ENCODE measurements at regions not wholly inside any gene's neighbourhood (a gene's known extent, or its start where the extent isn't known, plus 50 kb on each side); places are given as distances from the start of the nearest gene placed in this dataset.

DNA sequence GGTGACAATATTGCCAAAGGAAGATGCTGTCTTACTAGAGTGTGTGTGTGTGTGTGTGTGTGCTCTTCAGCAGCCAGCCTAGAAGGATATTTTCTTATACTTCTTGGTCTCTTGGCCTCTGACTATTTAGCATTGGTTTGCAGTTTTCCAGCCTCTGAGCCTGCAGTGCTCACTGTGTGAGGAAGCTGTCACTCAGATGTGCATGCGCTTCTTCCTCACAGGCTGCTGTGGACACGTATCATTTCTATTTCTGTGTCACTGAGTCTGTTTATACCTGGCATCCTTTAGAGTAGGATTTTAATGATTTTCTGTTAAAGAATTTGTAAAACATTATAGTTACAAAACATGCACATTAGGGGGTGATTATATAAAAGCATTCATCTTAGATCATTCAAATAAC lies 83.3 kb downstream of the ALDH8A1 start:
- no peak for DNase-seq

DNA sequence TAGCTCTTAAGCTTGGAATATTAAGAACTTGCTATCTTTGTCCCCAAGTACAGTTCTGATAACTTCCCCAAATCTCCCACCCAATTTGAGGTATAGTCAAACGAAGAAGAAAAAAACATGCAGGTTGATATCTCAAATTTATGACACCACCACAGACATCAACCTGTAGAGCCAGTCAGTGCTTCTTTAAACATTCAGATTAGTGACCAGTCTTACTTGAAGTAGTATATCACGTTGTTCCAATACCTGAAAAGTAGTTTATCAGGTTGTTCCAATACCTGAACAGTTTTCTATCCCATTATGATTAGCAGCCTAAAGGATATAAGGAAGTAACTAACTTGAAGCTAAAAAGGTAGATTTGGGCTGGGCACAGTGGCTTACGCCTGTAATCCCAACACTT lies 85.3 kb downstream of the ALDH8A1 start:
- no peak for DNase-seq

DNA sequence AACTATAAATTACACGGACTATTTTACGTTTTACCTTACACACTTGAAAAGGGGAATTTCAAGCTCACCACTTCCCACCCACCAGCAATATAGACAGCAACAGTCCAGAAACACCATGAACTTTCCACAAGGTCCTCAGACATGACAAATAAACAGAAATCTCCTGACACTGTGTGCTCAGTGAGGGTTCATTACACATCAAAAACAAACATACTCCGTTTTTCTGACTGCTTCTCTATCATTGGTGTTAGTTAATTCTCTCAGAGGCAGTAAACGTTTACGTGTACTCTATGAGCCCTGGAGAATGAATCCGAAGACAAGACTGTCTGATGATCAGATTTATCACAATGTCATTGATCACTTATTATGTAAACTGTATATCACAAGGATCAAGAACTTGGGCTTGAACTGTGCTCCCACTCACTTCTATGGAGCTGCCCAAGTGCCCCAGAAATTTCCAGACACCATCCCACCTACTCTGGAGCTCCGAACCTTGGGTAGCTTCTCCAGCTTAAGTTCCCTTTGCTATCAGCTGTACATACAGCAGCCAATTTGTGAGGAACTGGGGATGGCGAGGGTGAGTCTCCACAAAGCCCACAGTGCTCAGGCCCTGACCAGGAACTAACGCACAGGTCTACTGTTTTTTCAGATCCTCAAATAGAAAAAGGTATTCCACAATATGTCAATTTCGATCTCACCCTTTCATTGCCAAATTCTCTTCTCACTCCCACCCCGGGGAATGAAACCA lies 86.0 kb downstream of the ALDH8A1 start:
- DNase-seq: no peak

DNA sequence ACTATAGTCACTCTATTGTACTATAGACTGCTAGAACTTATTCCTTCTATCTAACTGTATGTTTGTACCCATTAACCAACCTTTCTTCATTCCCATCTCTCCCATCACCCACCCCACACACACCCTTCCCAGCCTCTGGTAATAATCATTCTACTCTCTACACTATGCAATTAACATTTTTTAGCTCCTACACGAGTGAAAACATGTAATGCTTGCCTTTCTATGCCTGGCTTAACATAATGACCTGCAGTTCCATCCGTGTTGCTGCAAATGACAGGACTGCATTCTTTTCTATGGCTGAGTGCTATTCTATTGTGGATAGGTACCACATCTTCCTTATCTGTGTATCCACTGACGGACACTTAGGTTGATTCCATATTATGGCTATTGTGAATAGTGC lies 95.5 kb downstream of the ALDH8A1 start:
- DNase-seq: no peak

DNA sequence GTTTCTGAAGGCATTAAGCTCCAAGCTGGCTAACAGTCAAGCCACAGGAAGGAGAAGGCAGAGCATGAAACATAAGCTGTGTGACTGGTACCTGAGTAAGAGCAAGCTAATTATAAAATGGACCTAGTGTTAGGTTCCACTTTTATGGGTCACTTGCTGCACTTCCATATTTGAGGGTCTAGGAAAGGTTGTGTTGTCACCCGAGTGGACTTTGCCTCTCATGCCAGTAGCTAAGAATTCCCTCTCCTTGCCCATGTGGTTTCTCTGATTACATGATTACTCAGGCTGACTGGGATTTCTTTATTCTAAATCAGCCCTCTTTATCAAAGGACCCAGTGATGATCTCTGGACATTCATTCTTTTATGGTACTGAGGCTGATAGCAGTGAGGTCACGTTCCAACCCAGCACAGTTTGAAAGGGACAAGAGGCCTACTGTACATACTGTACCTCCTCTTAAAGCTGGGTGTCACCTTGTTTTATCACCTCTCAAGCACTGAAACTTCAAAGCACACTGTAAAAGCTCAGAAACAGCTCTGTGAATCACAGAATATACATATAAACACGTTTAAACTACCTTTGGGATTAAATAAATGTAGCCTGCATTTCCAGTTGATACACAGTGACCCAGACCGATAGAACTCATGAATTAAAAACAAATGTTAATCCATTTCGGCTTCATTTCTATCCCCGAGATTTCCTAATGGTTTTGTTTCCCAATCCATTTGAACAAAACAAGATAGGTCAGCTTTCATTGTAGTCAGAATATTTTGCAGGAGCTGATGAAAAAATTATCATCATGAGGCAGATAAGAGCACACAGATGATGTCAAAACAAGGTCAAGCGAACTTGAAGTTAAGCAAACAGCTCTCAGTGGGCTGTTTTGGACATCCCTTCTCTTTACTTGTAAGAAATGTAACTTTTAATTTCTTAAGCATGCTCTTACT lies 96.5 kb downstream of the ALDH8A1 start:
- no peak for DNase-seq

GRCh38 chr6:134851548-134851947 lies 98.4 kb downstream of the ALDH8A1 start:
- no peak for DNase-seq

DNA sequence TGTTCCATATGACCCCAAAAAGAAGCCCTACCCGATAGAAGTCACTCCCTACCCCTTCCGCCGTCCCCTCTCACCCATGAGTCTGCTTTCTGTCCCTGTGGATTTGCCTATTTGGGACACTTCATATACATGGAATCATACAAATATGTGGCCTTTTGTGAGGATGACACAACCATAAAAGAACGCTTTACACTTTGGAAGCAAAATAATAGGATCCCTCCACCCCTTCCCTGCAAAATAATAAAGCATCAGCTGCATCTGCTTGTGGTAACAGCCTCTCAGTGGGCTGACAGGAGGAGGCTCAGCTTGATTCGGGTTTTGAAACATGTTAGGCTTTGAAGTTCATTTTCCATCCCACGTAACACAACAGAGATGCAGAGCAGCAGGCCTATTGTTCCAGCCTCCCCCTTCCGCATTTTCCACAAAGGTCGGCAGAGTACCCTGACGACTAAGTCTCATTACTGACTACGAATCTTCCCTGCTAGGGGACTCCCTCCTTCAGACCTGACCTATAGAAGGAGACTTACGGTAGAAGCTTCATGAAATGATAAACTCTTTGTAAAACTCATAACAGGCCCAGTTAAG lies 99.1 kb downstream of the ALDH8A1 start:
- DNase-seq: no peak

- no peak for DNase-seq
These were observed 99.9 kb downstream of the ALDH8A1 start for GRCh38 chr6:134849920-134850447.

GRCh38 chr6:134848076-134848475 lies 101.8 kb downstream of the ALDH8A1 start:
- no peak for DNase-seq

GRCh38 chr6:134846865-134847264 lies 103.0 kb downstream of the ALDH8A1 start:
- no peak for DNase-seq

GRCh38 chr6:134846031-134846430 lies 103.9 kb downstream of the ALDH8A1 start:
- no peak for DNase-seq

DNA sequence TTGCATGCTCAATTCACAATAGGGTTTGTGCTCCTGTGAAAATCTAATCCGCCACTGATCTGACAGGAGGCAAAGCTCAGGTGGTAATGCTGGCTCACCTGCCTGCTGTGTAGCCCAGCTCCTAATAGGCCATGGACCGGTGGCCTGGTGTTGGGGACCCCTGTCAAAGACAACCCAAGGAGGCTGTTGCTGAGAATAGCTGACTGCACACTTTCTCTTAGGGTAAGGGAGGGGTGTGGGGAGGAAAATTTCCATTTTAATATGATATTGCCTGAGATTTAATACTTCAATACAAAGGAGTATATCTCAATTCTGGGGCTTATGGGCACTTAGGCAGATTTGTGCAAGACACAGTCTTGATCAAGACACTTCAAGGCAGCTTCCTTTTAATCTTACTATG lies 105.8 kb downstream of the ALDH8A1 start:
- no peak for DNase-seq

- DNase-seq: no peak
These were observed 109.6 kb downstream of the ALDH8A1 start for GRCh38 chr6:134840086-134840867.

DNA sequence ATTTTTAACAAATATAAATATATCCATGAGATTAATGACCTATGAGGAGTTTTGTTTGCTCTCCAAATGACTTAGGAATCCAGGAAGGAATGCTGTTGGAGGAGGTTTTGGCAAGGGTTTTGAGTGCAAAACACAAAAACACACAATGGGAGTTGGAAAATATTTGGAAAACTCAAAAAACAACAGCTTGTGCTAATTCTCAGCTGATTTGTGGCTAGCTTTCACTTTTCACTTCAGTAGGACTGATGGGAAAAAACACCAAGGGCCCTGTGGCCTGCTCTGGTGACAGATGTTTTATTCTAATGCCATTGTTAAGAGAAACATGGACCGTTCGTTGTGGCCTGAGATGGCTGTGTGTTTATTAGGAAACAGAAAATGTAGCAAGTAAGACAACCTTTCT lies 113.9 kb downstream of the ALDH8A1 start:
- no peak for DNase-seq

DNA sequence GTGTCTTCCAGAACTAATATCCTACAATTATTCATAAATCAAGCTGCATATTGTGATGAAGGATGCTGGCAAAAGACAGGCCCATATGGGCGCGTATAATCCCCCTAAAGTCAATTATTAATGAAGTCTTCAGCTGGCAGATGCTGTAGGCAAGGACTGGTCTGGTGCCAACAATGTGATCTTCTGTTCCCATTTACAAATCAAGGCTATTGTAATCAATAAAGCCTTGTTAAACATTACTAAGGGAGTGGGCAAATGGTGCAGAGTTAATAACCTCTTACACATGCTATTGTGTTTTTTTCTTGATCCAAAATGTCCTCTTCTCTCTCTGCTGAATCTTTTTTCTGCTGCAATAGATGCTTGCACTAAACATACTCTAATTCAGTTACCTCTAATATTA lies 119.0 kb downstream of the ALDH8A1 start:
- DNase-seq: peak; percentile 25

GRCh38 chr6:134830194-134830593 lies 119.7 kb downstream of the ALDH8A1 start:
- DNase-seq: no peak

GRCh38 chr6:134828641-134829040 lies 121.3 kb downstream of the ALDH8A1 start:
- DNase-seq: no peak

DNA sequence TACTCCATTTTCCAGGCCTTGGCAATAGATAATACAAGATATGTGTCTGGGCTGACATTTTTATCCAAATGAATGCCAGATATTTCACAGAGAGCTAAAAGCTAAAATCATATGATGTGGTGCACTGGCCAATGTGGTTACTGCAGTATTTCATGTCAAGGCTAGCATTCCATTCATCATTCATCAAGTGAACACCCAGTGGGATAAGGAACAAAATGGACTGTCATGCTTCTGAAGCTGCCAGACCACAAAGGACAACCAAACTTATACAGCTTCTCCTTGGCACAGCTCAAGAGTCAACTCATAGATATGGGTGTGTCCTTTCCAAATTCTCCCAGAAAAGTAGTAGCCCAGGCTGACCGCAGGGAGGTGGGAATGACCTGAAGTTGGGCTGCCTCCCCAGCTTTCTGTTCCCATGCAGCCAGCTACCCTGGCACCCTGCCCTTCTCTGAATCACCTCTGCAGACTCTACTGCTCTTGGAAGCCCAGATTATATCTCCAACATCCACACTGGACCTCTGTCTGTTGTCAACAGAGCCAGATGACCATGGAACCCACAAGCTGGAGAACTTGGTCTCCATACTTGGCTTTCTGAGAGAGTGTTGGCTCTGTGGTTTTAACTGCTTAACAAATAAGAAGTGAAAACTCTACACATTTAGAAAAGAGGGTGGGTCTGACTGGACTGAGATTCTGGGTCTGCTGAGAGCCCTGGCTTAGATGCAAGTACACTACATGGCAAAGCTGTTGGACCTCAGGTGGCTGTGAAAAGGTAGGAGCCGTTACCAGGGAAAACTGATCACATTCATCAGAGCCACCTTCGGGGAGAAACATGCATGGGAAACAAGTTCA lies 122.8 kb downstream of the ALDH8A1 start:
- no peak for DNase-seq

DNA sequence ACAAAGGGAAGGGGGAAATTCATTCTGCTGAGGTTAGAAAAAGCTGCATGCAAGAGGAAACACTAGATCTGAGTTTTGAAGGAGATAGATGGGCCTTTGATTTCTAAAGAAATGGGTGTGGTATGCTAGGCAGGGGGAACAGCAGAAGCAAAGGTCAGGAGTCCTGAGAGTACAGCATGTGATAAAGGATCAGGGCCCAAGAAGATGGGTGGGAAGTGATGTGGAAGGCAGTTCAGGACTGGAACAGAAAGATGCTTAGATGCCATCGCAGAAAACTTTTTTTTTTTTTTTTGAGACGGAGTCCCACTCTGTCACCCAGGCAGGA lies 126.2 kb downstream of the ALDH8A1 start:
- no peak for DNase-seq

DNA sequence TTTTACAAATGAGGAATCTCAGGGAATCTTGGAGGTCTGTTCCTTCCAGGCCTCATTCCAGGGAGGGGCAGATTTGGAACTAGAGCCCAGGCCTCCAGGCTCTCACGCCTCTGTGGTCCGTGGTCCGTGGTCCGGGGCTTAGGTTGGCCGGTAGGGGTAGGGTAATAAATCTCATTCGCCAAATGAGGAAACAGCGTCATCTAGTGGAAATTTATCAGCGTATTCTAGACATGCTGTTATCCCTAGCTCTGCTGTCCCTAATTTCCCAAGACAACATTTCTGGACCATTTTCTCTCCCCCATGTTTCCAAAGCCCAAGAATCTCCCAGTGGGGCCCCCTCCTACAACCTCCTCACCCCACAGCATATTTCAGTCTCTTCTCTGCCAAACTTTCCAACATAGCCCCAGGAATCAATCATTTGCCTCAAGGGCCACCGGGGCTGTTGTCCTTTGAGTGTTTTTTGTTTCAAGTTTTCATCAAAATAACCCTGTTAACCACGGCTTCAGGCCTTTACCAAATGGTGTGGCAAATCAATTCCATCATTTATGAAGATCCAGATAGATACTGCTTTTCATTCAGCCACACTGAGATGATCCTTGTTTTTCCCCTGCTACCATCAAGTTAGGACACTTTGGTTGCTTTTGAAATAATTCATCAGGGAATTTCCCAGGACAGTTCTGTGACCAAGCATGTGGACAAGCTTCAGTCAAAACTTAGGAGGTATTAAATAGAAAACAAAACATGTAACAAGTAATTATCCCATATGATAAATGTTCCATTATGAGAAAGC lies 126.8 kb downstream of the ALDH8A1 start:
- peak; percentile 56 for DNase-seq
